ENCODE measurements at regions not wholly inside any gene's neighbourhood (a gene's known extent, or its start where the extent isn't known, plus 50 kb on each side); places are given as distances from the start of the nearest gene placed in this dataset.

GRCh38 chr9:129344641-129345495 lies 166.8 kb upstream of the IER5L start:
- TF ChIP-seq CREB1 (IDR thresholded peaks at IDR 0.05): no peak
- no peak for TF ChIP-seq POLR2AphosphoS5 (IDR thresholded peaks at IDR 0.05; ENCODE audit: low read depth, low read length)
- TF ChIP-seq SP1 (IDR thresholded peaks at IDR 0.05; ENCODE audit: low read depth, low read length): no peak
- TF ChIP-seq YY1 (IDR thresholded peaks at IDR 0.05; ENCODE audit: low read depth, low read length): no peak
- no peak for TF ChIP-seq POLR2A (IDR thresholded peaks at IDR 0.05; ENCODE audit: control extremely low read depth in 1 of 2, low read depth in 2 of 2, low read length in 2 of 2)
- TF ChIP-seq GABPA (IDR thresholded peaks at IDR 0.05; ENCODE audit: borderline replicate concordance, insufficient read depth, low read length): no peak
- TF ChIP-seq CTCF (IDR thresholded peaks at IDR 0.05; ENCODE audit: control extremely low read depth in 1 of 3, insufficient read depth in 1 of 3, low read depth in 1 of 3, low read length in 3 of 3): no peak
- TF ChIP-seq TAF1 (IDR thresholded peaks at IDR 0.05; ENCODE audit: low read depth, low read length): no peak
- no peak for TF ChIP-seq SUZ12 (IDR thresholded peaks at IDR 0.05; ENCODE audit: low read length)
- no peak for TF ChIP-seq EZH2 (IDR thresholded peaks at IDR 0.05; ENCODE audit: low read depth, low read length, severe bottlenecking)
- TF ChIP-seq MAFK (IDR thresholded peaks at IDR 0.05; ENCODE audit: low read depth, low read length): no peak
- TF ChIP-seq EP300 (IDR thresholded peaks at IDR 0.05; ENCODE audit: borderline replicate concordance in 1 of 2, low read depth in 2 of 2, low read length in 2 of 2): no peak
- TF ChIP-seq TCF12 (IDR thresholded peaks at IDR 0.05; ENCODE audit: low read depth, low read length): no peak
